GM12878 (cell line): ENCODE measurements at regions not wholly inside any gene's neighbourhood (a gene's known extent, or its start where the extent isn't known, plus 50 kb on each side); places are given as distances from the start of the nearest gene placed in this dataset.

Source experiments
- ATAC-seq: fragments of 200-7000 bp; cut with Tn5 transposase; 3 replicates; pipeline ENCODE4 v1.9.1; 2020; ENCODE audit warnings: mild to moderate bottlenecking, moderate library complexity
- BruUV-seq: library from RNA; stranded (reverse); fragments of 400-500 nt; replicated peaks from 2 replicates; lab custom pipeline; 2021; lab: Mats Ljungman, UMichigan
- CTCF ChIA-PET: fragments of 300-600 bp; sonication (Branson Sonifier 250); formaldehyde crosslinking; extraction: SDS; loops from one replicate; lab custom pipeline; 2021; ENCODE audit warnings: inconsistent platforms; lab: Yijun Ruan, JAX
- POLR2A ChIA-PET: fragments of 350-600 bp; formaldehyde crosslinking; extraction: SDS; loops from one replicate; lab custom pipeline; 2021; ENCODE audit warnings: inconsistent platforms; lab: Charles Lee
- RAD21 ChIA-PET: fragments of 300-600 bp; sonication (Branson Sonifier 250); formaldehyde crosslinking; loops from one replicate; lab custom pipeline; 2023; ENCODE audit warnings: antibody characterized with exemption; ENCODE audit not compliant: unreplicated experiment; lab: Charles Lee
- SMC1A ChIA-PET: fragments of 300-600 bp; sonication (Branson Sonifier 250); formaldehyde crosslinking; loops from one replicate; lab custom pipeline; 2023; ENCODE audit not compliant: unreplicated experiment, uncharacterized antibody; lab: Charles Lee
- DNase-seq: peaks from one replicate; pipeline ENCODE4 v3.0.0-alpha.2; 2011; ENCODE audit warnings: low read depth, low spot score
- FAIRE-seq: peaks from 3 replicates; lab custom pipeline; 2011; peaks lifted over from hg19 to GRCh38; lab: Jason Lieb, UNC
- H2AFZ ChIP-seq: 2 replicates; pipeline ENCODE4 v1.6.0; 2011; ENCODE audit warnings: low read depth, low read length, control low read depth; ENCODE audit not compliant: control insufficient read depth
- H3K27ac ChIP-seq: 2 replicates; pipeline ENCODE4 v1.5.1; 2011; ENCODE audit warnings: control low read depth; ENCODE audit not compliant: control insufficient read depth, insufficient read depth
- H3K27me3 ChIP-seq, 2 experiments: replicated peaks in 1 of 2; 2 replicates each; pipeline versions ENCODE4 v1.6.0 to v1.6.1; 2011; ENCODE audit warnings: low read length in 1 of 2; ENCODE audit not compliant: control insufficient read depth in 2 of 2, insufficient read depth in 2 of 2
- H3K36me3 ChIP-seq, 2 experiments: 2 replicates each; pipeline ENCODE4 v1.5.1; 2011; ENCODE audit warnings: low read length in 1 of 2; ENCODE audit not compliant: control insufficient read depth in 2 of 2, insufficient read depth in 2 of 2
- H3K4me1 ChIP-seq: 2 replicates; pipeline ENCODE4 v1.6.1; 2011; ENCODE audit warnings: mild to moderate bottlenecking, low read length, moderate library complexity, mixed read lengths; ENCODE audit not compliant: control insufficient read depth, insufficient read depth
- H3K4me2 ChIP-seq: 2 replicates; pipeline ENCODE4 v1.6.0; 2011; ENCODE audit warnings: control low read depth; ENCODE audit not compliant: control insufficient read depth, insufficient read depth
- H3K4me3 ChIP-seq: fragments of 200-600 bp; sonication (generic); 2 replicates; pipeline ENCODE4 v1.5.1; 2016
- H3K79me2 ChIP-seq: 2 replicates; pipeline ENCODE4 v1.6.0; 2011; ENCODE audit warnings: low read length; ENCODE audit not compliant: control insufficient read depth, insufficient read depth
- H3K9ac ChIP-seq: 2 replicates; pipeline ENCODE4 v1.8.0; 2011; ENCODE audit warnings: low read length, control low read depth, mixed read lengths; ENCODE audit not compliant: control insufficient read depth, insufficient read depth
- H3K9me3 ChIP-seq: replicated peaks from 3 replicates; pipeline ENCODE4 v1.5.1; 2011; ENCODE audit warnings: mild to moderate bottlenecking, low read length; ENCODE audit not compliant: control insufficient read depth, insufficient read depth
- H4K20me1 ChIP-seq: 2 replicates; pipeline ENCODE4 v1.6.0; 2011; ENCODE audit not compliant: control insufficient read depth, insufficient read depth
- IRF4 ChIP-seq: IDR thresholded peaks from 2 replicates; pipeline ENCODE4 v1.6.1; 2011; ENCODE audit warnings: low read depth, low read length
- NFYB ChIP-seq: IDR thresholded peaks from 2 replicates; pipeline ENCODE4 v1.6.1; 2011; ENCODE audit warnings: low read depth, mild to moderate bottlenecking, low read length, improper control_type of control experiment, moderate library complexity; ENCODE audit not compliant: insufficient read depth
- SIX5 ChIP-seq: IDR thresholded peaks from 2 replicates; pipeline ENCODE4 v1.6.1; 2011; ENCODE audit warnings: mild to moderate bottlenecking, low read depth, low read length, moderate library complexity; ENCODE audit not compliant: severe bottlenecking
- TCF12 ChIP-seq: IDR thresholded peaks from 2 replicates; pipeline ENCODE4 v1.6.1; 2011; ENCODE audit warnings: low read depth, mild to moderate bottlenecking, low read length
- TCF7 ChIP-seq: IDR thresholded peaks from 2 replicates; pipeline ENCODE4 v1.6.1; 2014; ENCODE audit warnings: antibody characterized with exemption, borderline replicate concordance
- ZBED1 ChIP-seq: IDR thresholded peaks from 2 replicates; pipeline ENCODE4 v1.6.1; 2016; ENCODE audit warnings: borderline replicate concordance
- ZNF24 ChIP-seq: fragments of 450-650 bp; IDR thresholded peaks from 2 replicates; pipeline ENCODE4 v1.6.1; 2017; ENCODE audit warnings: antibody characterized with exemption, mild to moderate bottlenecking
- WGBS: methylation state at CpG from one replicate; pipeline ENCODE4 v1.1.6; 2016; ENCODE audit warnings: low lambda C conversion rate; ENCODE audit not compliant: insufficient replicate concordance, insufficient coverage; ENCODE audit errors: missing lambda C conversion rate; 5-methylcytosine and 5-hydroxymethylcytosine counted together
- in situ Hi-C: fragments of 300-500 bp; cut with MboI; formaldehyde crosslinking; loops from 9 replicates; pipeline ENCODE4 v1.14.3; 2018; ENCODE audit warnings: mixed read lengths
- intact Hi-C: fragments of 100-400 bp; cut with micrococcal nuclease; formaldehyde crosslinking; loops from one replicate; pipeline ENCODE4 v1.14.2; 2022; ENCODE audit not compliant: unreplicated experiment
- TF ChIP-seq, protein P1 (sequence below): fragments of 150-350 bp; IDR thresholded peaks from 2 replicates; pipeline ENCODE4 v1.6.1; 2016; ENCODE audit warnings: low read depth, low read length
- TF ChIP-seq, protein P2 (sequence below): fragments of 450-650 bp; IDR thresholded peaks from 2 replicates; pipeline ENCODE4 v1.6.1; 2018; ENCODE audit warnings: mild to moderate bottlenecking, low read depth, moderate library complexity; ENCODE audit not compliant: partially characterized antibody

DNA sequence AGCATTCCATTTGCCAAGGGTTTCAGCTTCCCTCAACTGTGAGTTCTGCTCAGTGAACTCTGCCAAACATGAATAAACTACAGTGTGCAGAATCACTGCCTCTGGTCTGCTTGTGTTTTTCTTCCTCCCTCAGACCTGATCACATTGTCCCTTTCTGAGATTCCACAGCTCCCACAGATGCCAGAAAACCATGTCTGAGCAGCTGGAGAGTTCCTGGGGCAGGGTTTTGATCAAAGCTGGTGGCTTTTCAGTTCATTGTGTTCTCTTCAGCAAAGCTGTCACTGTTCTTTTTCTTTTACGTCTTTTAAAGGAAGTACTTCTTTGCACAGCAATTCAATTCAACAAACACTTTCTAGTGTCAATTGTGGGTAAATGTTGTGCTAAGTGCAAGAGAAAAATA is 555.8 kb downstream of the RBFOX1 start (continued):
- TF ChIP-seq IRF4 = no peak

DNA sequence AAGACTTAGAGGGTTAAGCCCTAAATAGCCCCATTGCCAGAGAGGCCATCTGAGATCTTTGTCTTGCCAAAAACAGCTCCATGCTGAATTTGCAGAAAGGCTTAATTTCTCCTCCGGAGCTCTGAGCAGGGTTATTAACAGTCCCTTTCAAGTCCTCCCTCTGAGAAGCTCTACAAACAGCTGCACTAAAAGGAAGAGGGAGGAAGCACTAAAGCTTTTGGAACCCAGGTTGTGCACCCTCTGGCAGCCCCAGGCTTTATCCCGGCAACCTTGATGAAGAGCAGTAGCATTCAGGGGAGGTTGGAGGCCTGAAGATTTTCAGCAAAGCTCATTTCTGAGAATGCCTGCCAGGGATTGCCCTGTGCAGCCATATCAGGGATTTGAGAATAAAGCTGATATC is 554.7 kb downstream of the RBFOX1 start:
- no peaks in the 10 kb centered on the region for H3K79me2 ChIP-seq
- no peak overlapping the region for H3K4me3 ChIP-seq
- CTCF ChIA-PET = interaction anchor here (1.5 kb wide), 1 partner anchor 28 kb away, joined by 3 read pairs; no protein-coding TSS in a partner anchor
- SMC1A ChIA-PET = no interaction called here
- WGBS = 31% methylated on average over 2 of the region's 2 CpGs
- TF ChIP-seq ZBED1 = no peak
- TF ChIP-seq, protein P1, sequence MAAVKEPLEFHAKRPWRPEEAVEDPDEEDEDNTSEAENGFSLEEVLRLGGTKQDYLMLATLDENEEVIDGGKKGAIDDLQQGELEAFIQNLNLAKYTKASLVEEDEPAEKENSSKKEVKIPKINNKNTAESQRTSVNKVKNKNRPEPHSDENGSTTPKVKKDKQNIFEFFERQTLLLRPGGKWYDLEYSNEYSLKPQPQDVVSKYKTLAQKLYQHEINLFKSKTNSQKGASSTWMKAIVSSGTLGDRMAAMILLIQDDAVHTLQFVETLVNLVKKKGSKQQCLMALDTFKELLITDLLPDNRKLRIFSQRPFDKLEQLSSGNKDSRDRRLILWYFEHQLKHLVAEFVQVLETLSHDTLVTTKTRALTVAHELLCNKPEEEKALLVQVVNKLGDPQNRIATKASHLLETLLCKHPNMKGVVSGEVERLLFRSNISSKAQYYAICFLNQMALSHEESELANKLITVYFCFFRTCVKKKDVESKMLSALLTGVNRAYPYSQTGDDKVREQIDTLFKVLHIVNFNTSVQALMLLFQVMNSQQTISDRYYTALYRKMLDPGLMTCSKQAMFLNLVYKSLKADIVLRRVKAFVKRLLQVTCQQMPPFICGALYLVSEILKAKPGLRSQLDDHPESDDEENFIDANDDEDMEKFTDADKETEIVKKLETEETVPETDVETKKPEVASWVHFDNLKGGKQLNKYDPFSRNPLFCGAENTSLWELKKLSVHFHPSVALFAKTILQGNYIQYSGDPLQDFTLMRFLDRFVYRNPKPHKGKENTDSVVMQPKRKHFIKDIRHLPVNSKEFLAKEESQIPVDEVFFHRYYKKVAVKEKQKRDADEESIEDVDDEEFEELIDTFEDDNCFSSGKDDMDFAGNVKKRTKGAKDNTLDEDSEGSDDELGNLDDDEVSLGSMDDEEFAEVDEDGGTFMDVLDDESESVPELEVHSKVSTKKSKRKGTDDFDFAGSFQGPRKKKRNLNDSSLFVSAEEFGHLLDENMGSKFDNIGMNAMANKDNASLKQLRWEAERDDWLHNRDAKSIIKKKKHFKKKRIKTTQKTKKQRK = no peak
- TF ChIP-seq ZNF24 = no peak
- TF ChIP-seq IRF4 = no peak
- TF ChIP-seq, protein P2, sequence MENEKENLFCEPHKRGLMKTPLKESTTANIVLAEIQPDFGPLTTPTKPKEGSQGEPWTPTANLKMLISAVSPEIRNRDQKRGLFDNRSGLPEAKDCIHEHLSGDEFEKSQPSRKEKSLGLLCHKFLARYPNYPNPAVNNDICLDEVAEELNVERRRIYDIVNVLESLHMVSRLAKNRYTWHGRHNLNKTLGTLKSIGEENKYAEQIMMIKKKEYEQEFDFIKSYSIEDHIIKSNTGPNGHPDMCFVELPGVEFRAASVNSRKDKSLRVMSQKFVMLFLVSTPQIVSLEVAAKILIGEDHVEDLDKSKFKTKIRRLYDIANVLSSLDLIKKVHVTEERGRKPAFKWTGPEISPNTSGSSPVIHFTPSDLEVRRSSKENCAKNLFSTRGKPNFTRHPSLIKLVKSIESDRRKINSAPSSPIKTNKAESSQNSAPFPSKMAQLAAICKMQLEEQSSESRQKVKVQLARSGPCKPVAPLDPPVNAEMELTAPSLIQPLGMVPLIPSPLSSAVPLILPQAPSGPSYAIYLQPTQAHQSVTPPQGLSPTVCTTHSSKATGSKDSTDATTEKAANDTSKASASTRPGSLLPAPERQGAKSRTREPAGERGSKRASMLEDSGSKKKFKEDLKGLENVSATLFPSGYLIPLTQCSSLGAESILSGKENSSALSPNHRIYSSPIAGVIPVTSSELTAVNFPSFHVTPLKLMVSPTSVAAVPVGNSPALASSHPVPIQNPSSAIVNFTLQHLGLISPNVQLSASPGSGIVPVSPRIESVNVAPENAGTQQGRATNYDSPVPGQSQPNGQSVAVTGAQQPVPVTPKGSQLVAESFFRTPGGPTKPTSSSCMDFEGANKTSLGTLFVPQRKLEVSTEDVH = no peak
- TF ChIP-seq TCF7 = no peak
- no peak for TF ChIP-seq TCF12
- TF ChIP-seq NFYB = no peak
- no peak for TF ChIP-seq SIX5
- POLR2A ChIA-PET = no interaction called here
- no peak for DNase-seq
- H3K9ac ChIP-seq = no peak overlapping the region
- H3K9me3 ChIP-seq = no peaks in the 10 kb centered on the region
- no peak for ATAC-seq
- intact Hi-C loops = no loop called here
- BruUV-seq = no TSS peak
- H3K27me3 ChIP-seq = no peaks in the 10 kb centered on the region
- H2AFZ ChIP-seq = no peak overlapping the region
- no peak overlapping the region for H3K27ac ChIP-seq
- H3K4me1 ChIP-seq = no peaks in the 10 kb centered on the region
- H3K4me2 ChIP-seq = no peak overlapping the region
- RAD21 ChIA-PET = no interaction called here
- H3K36me3 ChIP-seq = no peaks in the 10 kb centered on the region
- in situ Hi-C loops = no loop called here
- no peak for FAIRE-seq
- no peaks in the 10 kb centered on the region for H4K20me1 ChIP-seq
